ENCODE measurements at regions not wholly inside any gene's neighbourhood (a gene's known extent, or its start where the extent isn't known, plus 50 kb on each side); places are given as distances from the start of the nearest gene placed in this dataset.
"Not testable (repeated sequence)": the region's sequence is repeated elsewhere in the genome, so short reads cannot be mapped to it uniquely, and the experiment has no call there.

DNA sequence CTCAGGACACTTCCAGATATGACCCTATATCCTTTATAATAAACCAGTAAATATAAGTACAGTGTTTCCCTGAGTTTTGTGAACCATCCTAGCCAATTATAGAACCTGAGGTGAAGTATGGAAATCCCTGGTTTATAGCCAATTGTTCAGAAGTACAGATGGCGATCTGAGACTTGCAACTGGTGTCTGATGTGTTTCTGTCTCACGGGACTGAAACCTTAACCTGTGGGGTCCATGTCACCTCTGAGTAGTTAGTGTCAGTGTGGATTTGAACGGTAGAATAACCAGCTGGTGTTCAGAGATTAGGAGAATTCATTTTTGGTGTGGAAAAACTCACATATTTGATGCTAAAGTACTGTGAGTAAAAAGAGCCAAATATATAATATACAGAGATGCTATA, 606.6 kb downstream of the MAFB start:
- intact Hi-C loops (cut with DNase I) = no loop called here
- no peak for DNase-seq (ENCODE audit: low spot score)

DNA sequence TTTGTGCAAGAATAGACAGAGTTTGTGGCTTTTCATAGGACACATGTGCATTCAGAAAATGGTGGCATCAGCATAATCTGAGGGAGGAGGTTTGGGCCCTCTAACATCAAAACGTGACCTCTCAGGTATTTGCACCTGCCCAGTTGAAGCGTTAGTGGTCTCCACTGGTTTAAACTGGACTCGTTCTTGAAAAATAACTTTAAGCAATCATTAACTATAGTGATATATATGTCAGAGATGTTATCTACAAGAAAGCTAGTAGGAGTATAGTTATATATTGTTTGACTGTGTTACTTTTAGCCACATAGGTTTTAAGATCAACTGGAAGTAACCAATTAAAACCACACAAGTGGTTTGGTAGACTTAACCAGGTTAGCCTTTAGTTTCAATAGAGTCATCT, 607.4 kb downstream of the MAFB start:
- DNase-seq (ENCODE audit: low spot score) = no peak

DNA sequence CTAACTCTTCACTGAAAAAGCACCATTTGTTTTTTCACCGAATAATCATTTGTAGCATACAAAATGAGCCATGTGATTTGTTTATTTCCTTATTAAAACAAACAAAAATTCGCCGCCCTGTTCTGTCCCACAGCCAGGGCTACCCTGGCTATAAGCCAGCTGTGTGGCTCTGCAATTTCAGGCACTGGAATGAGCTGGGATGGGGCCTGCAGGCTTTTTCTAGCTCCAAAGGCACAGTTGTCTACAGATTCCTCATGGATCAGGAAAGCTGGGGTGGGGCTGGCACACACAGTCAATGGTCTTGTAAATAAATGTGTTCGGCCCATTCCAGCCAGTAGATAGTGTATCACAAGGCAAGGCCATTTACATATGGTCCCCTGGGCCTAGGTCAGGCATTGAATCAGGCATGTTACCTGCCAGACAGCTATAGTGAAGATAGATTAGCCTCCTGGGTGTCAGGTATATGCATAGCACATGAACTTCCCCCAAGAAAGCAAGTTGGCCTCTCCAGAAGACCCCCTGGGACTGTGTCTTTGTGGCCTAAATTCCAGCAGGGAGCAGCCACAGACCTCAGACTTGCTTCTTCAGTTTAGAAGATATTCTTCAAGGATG, 608.9 kb downstream of the MAFB start:
- intact Hi-C loops (cut with DNase I) = no loop called here
- no peak for DNase-seq (ENCODE audit: low spot score)

More for the DNA sequence above, 607.4 kb downstream of the MAFB start:
- intact Hi-C loops (cut with DNase I) = no loop called here

DNA sequence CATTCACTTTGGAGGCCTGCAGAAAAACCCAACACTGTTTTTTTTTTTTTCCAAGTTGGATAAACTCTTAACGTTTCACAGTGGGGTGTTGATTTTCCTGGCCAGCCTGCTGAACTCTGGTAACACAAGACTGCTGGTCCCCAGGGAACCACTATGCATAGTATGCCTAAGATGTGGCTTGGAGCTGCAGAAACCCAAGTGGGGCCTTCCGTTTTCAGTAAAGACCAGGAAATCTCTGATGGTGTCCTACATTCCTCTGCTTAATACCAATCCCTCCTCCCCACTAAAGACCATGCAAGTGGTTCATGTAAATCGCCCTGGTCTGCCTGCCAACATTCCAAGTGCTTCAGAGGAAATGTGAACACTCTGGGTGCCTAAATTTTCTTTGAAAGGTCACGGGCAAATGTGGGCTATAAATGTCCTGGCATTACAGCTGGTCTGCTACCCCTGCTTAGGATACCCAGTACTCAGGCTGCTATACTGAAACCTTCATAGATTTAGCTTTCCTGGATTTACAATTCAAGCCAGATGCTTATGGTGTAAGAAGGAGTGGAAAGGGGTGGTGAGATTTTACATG, 615.4 kb downstream of the MAFB start:
- DNase-seq (ENCODE audit: low spot score) = no peak
- intact Hi-C loops (cut with DNase I) = no loop called here

DNA sequence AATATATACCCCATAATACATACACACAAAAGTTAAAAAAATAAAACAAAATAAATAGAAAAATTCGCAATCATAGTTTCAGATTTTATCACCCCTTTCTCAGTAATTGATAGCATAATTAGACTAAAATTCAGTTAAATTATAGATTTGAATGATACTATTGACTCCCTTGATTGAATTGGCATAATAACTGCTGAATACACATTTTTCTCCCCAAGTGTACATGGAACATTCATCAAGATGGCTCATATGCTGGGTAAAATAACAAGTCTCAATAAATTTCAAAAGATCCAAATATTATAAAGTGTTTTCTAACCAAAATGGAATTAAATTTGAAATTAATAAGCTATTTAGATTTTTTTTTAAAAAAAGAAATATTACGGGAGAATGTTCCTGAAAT, 616.1 kb downstream of the MAFB start:
- DNase-seq (ENCODE audit: low spot score) = no peak
- intact Hi-C loops (cut with DNase I) = no loop called here

DNA sequence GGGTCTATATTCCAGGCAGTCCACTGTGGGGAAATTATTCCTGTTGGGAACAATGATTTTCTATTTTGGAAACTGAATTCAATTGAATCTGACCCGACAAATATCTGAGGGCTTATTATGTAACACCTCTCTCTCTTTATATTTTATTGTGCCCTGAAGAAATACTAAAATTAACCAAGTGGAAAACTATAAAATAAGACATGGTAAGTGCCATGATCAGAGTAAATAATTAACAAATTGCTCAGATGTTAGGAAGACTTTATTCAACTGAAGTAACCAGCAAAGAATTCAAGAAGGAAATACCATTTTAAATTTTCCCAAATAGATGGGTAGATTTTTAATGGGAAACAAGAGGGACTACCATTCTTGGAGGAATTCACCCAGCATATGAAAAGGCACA, 632.9 kb downstream of the MAFB start:
- DNase-seq (ENCODE audit: low spot score) = no peak
- intact Hi-C loops (cut with DNase I) = no loop called here

DNA sequence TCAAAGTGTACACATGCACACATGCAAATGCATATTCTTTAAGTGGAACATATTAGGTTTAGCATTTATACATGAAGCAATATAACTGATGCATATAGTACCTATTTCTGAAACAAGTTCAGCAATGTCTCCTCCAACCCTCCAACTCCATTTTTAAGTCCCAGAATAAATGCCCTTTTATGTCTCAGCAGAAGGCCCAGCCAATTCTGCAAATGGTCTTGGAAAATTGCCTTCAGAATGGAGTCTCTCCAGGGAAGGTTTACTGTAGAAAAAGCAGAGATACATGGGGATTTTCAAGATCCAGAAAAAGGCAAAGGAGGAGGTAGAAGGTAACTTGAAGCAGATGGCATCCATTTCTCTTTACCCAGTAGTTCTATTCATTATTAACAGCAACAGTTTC, 633.3 kb downstream of the MAFB start:
- no peak for DNase-seq (ENCODE audit: low spot score)
- intact Hi-C loops (cut with DNase I) = no loop called here

DNA sequence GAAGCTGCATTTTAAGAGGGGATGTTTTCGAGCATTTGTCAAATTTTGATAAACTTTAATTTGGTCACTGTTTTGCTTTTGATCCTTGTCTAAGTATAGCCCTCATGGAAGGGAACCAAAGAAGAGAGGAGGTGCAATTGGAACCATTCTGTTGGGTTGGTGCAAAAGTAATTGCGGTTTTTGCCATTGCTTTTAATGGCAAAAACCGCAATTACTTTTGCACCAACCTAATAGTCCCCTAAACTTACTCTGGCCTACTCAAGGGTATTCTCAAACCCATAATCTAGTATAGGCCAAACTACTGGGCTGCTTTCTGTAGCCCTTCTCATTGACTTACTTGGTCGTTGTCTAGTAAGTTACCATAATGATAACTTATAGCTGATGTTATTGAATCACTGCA, 634.7 kb downstream of the MAFB start:
- intact Hi-C loops (cut with DNase I) = no loop called here
- no peak for DNase-seq (ENCODE audit: low spot score)

DNA sequence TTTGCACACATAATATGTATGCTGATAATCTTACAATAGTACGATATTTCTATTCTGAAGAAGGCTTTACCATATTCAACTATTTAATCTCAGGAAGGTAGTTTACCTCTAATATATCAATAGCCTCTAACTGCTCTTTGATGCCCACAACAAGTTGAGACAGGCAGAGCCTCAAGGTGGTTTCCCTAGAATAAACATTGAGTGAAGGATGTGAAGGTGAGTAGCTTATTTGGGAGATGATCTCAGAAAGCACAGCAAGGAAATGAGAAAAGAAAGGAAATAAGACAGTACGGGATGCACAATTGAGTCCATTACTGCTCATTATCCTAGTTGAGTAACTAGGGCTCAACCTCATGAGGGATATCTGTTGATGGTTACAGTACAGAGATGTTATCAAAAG, 638.4 kb downstream of the MAFB start:
- DNase-seq (ENCODE audit: low spot score) = no peak
- intact Hi-C loops (cut with DNase I) = no loop called here

DNA sequence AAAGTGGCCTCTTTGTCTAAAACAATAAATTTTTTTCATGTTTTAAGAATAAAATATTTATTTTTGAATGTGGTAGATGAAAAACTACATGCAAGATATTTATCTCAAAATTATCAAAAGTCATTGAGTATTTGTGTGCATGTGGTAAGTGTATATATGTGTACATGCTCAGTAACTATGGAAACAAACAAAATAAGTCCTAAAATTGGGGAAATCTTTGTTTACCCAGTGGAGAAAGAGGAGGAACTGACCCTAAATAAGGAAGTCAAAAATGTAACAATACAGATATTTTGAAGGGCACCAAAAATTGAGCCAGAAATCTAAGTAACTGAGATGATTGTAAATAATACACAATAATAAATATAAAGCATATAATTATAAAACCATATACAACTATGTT, 639.2 kb downstream of the MAFB start:
- no peak for DNase-seq (ENCODE audit: low spot score)
- intact Hi-C loops (cut with DNase I) = no loop called here

DNA sequence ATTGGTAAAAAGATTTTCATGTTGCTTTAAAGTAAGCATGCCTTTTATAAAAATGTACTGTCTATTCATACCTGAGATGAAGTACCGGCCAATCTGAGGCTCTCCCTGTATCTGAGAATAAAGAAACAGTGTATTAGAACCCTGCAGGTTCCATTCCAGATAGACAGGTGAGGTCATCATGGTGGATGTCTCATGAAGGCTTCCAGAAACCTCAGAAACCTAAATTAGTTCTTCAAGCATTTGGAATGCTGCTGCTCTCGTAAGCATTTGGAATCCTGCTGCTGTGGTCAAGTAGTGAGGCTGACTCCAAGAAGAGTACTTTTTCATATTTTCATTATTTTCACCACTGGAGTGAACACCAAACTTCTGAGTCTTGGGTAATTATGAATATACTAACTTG, 642.3 kb downstream of the MAFB start:
- intact Hi-C loops (cut with DNase I) = no loop called here
- DNase-seq (ENCODE audit: low spot score) = no peak

DNA sequence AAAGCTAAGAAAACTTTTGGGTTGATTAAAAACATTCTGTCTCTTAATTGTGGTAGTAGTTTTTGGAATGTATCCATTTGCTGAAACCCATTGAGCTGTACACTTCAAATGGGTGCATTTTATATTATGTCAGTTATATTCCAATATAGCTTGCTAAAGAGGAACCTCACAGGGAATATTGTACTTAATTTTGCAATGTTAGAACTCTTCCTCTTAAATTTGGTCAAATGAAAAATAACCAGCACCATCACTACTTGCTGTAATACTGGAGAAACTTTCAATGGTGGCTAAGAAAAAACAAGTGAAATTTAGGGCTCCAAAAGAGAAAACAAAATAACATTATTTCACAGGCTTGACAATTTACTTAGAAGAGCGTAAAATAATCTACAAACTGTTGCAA, 651.5 kb downstream of the MAFB start:
- no peak for DNase-seq (ENCODE audit: low spot score)
- intact Hi-C loops (cut with DNase I) = no loop called here

DNA sequence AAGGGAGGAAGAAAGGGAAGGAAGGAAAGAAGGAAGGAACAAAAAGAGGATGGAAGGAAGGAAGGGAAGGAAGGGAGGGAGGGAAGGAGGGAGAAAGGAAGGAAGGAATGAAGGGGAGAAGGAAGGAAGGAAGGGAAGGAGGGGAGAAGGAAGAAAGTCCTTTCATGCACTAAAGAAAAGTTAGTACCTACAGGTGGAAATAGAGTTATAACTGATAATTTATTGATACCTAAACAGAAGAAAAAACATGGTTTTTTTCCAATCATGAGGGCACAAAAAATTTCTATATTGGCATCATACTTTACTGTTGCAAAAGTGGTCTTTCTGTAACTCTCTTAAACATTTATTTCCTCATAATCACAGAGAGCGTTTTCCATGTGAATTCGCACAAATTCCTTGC, 659.4 kb downstream of the MAFB start:
- no peak for DNase-seq (ENCODE audit: low spot score)
- intact Hi-C loops (cut with DNase I) = loop anchor here in 1 of 2 donors (5.0 kb wide), 1 partner anchor 1063 kb away; no protein-coding TSS in a partner anchor

DNA sequence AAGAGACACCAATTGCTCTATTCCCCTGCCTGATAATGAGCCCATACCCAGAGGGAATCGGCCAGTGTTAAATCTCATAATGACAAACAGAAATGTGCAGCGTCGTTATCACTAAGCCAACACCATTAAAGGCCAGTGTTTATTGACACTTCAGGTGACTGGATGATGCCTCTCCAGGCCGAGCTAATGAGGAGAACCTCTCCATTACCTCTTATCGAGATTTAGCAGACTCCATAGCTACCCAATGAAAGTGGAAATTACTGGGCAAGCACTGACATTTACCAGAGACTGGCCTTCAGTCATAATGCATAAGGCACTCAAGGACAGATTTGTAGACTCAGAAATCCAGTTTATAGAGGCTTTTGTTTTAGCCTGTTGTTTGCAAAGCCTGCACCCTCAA, 669.5 kb downstream of the MAFB start:
- no peak for DNase-seq (ENCODE audit: low spot score)
- intact Hi-C loops (cut with DNase I) = no loop called here

DNA sequence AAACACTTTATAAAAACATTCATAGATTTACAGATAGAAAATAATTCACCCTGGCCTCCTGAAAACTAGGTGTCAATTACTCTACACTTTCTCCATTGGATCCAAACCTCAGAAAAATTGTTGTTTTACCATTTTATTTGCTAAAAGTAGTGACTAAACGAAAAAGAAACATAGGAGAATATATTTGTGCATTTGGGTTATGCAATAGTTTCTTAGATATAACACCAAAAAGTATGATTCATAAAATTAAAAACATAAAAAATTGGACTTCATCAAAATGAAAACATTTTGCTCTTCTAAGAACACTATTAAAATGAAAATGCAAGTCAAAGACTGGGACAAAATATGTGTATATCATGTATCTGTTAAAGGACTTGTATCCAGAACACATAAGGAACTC, 671.3 kb downstream of the MAFB start:
- DNase-seq (ENCODE audit: low spot score) = no peak

DNA sequence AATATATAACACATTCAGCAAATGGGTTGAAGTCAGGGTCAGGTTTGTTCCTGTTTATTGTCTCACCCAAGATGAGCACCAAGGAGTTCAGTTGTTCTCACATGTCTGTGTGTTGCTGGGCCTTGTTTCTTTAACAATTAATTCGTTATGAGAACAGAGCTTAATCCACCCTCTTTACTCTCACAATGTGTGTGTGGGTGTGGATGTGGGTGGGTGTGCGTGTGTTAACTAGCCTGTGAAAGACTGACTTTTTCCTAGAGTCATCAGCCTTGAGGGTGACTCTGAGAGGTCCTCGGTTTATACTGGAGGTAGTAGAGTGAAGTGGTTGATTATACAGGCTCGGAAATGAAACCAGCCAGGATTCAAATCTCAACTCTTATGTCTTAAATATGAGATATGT, 672.1 kb downstream of the MAFB start:
- intact Hi-C loops (cut with DNase I) = no loop called here
- DNase-seq (ENCODE audit: low spot score) = no peak

More for the DNA sequence above, 671.3 kb downstream of the MAFB start:
- intact Hi-C loops (cut with DNase I) = no loop called here

DNA sequence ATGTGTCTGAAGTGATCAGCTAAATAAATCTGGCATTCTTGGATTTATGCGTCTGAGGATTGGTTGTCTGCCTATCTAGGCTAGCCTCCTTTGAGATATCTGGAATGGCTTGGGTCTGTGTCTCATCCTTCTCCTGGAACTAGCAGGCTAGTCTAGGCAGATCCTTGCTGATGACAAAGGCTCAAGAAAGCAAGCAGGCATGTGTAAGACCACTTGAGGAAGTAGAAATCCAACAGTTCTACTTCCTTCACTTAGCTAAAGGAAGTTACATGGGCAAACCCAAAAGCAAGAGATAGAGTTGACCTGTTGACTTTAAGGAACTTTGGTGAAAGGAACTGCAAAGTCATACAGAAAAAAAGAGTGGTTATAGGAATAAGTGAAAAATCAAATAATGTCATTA, 672.6 kb downstream of the MAFB start:
- no peak for DNase-seq (ENCODE audit: low spot score)
- intact Hi-C loops (cut with DNase I) = no loop called here

DNA sequence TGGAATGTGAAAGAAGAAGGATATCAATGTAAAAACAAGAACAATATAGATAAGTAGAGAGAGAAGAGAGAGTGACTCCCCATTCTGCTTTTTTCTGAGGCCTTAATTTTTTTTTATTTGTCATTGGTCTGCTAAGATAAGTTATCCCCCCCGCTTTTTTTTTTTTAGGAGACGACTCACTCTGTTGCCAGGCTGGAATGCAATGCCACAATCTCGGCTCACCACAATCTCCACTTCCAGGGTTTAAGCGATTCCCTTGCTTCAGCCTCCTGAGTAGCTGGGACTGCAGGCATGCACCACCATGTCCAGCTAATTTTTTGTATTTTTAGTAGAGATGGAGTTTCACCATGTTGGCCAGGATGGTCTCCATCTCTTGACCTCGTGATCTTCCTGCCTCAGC, 677.0 kb downstream of the MAFB start:
- DNase-seq (ENCODE audit: low spot score); intact Hi-C loops (cut with DNase I): not testable (repeated sequence)

DNA sequence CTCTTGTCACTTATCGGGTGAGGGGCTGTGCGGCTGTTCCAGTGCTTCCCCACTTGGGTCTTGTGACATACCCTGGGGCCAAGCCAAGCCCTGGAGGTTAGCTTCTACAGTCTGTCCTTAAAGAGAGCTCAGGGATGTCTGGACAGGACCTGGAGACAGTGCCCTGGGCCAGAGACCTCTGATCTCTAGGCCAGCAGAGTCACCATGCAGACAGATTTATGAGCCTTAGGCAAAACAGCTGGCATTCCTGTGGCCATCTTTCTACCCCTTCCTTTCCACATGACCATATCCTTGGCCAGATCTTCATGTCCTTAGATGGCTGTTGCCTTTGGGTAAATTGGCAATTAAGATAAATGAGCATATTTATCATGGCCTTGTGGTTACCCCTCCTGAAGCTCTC, 678.6 kb downstream of the MAFB start:
- peak; percentile 62 for DNase-seq (ENCODE audit: low spot score)
- intact Hi-C loops (cut with DNase I) = no loop called here

DNA sequence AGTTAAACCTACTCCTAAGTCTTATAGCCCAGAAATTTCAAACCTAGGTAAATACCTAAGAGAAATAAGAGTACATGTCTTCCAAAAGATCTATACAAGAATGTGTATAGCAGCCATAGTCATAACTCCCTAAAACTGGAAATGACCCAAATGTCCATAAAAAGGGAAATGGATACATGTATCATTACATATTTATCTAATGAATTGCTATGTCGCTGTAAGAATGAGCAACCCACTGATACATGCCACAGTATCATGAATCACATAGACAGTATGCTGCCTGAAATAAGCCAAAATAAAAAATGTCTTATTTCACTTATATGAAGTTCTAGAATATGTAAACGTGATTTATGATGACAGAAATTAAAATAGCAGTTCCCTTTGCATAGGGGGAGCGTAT, 679.5 kb downstream of the MAFB start:
- no peak for DNase-seq (ENCODE audit: low spot score)
- intact Hi-C loops (cut with DNase I) = no loop called here

DNA sequence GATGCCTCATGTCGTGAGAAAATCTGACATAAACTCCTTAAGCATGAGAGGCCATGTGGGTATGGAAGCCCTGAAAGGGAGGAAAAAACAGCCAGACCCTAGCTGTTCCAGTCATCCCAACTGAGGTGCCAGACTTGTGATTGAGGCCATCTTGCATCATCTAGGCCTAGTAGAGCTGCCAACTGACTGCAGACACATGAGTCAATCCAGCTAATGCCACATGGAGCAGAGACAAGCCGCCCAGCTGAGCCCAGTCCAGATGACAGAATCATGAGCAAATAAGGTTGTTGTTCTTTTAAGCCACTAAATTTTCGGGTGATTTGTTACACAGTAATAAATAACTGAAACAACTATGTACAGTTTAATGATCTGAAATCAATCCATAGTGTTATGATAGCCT, 680.9 kb downstream of the MAFB start:
- DNase-seq (ENCODE audit: low spot score) = no peak
- intact Hi-C loops (cut with DNase I) = no loop called here
